Spleen (tissue), 11 donors: ENCODE measurements at regions not wholly inside any gene's neighbourhood (a gene's known extent, or its start where the extent isn't known, plus 50 kb on each side); places are given as distances from the start of the nearest gene placed in this dataset.
A peak's percentile ranks its signal among the peaks of the same experiment; 100 is the strongest.

Source experiments
- DNase-seq: peaks from one replicate; pipeline ENCODE4 v3.0.0-alpha.2; 2020
- H3K27ac ChIP-seq, 8 donors: fragments of 200-600 bp; sonication (generic) in 7 of 8; 1 replicate in 4 of 8; 2 replicates in 4 of 8; pipeline versions ENCODE4 v1.5.0 to v1.8.0; 2016 to 2021; ENCODE audit warnings: inconsistent platforms in 4 of 8, mild to moderate bottlenecking in 4 of 8, moderate library complexity in 1 of 8
- H3K27me3 ChIP-seq, 7 donors: fragments of 200-600 bp; sonication (generic) in 6 of 7; replicated peaks in 1 of 7; 1 replicate in 4 of 7; 2 replicates in 3 of 7; pipeline versions ENCODE4 v1.5.0 to v1.8.0; 2016 to 2021; ENCODE audit warnings: inconsistent platforms in 3 of 7, mild to moderate bottlenecking in 1 of 7
- H3K36me3 ChIP-seq, 6 donors: fragments of 200-600 bp; sonication (generic) in 5 of 6; 1 replicate in 4 of 6; 2 replicates in 2 of 6; pipeline versions ENCODE4 v1.5.0 to v1.8.0; 2016 to 2021; ENCODE audit warnings: inconsistent platforms in 2 of 6
- H3K4me1 ChIP-seq, 6 donors: fragments of 200-600 bp; sonication (generic) in 5 of 6; 1 replicate in 3 of 6; 2 replicates in 3 of 6; pipeline versions ENCODE4 v1.5.0 to v1.8.0; 2016 to 2021; ENCODE audit warnings: inconsistent platforms in 3 of 6
- H3K4me3 ChIP-seq, 8 donors: fragments of 200-600 bp; sonication (generic) in 7 of 8; 1 replicate in 4 of 8; 2 replicates in 4 of 8; pipeline versions ENCODE4 v1.5.0 to v1.8.0; 2016 to 2021; ENCODE audit warnings: inconsistent platforms in 4 of 8, mild to moderate bottlenecking in 4 of 8, moderate library complexity in 2 of 8
- H3K9me3 ChIP-seq, 8 donors: fragments of 200-600 bp; sonication (generic) in 7 of 8; 1 replicate in 4 of 8; 2 replicates in 4 of 8; pipeline versions ENCODE4 v1.5.0 to v1.8.0; 2016 to 2021; ENCODE audit warnings: inconsistent platforms in 4 of 8
- CTCF ChIP-seq, 11 experiments: fragments of 200-600 bp in 7 of 11; fragments of 450-650 bp in 4 of 11; sonication (generic) in 4 of 11; IDR thresholded peaks in 8 of 11; conservative IDR thresholded peaks in 3 of 11; 1 replicate in 7 of 11; 2 replicates in 4 of 11; pipeline versions ENCODE4 v1.4.0 to v1.8.0; 2016 to 2021; ENCODE audit warnings: antibody characterized with exemption in 11 of 11, inconsistent platforms in 4 of 11, mild to moderate bottlenecking in 1 of 11
- POLR2A ChIP-seq, 3 donors: fragments of 450-650 bp; IDR thresholded peaks; one replicate each; pipeline ENCODE4 v1.5.1; 2017; ENCODE audit warnings: antibody characterized with exemption in 3 of 3, mild to moderate bottlenecking in 1 of 3
- POLR2AphosphoS5 ChIP-seq, 3 donors: sonication (generic); formaldehyde crosslinking; IDR thresholded peaks; one replicate each; pipeline ENCODE4 v1.5.1; 2017; ENCODE audit warnings: antibody characterized with exemption in 3 of 3
- WGBS, 5 donors: extraction: QIAGEN DNeasy Blood & Tissue Kit in 3 of 5; methylation state at CpG; one replicate each; pipeline versions ENCODE4 v1.1.5 to v1.1.7; 2013 to 2018; 5-methylcytosine and 5-hydroxymethylcytosine counted together
- intact Hi-C: fragments of 100-400 bp; cut with DNase I; formaldehyde crosslinking; loops from one replicate; pipeline ENCODE4 v1.15.0; 2023; ENCODE audit warnings: low total_unique reads
- donor health status: healthy with polysubstance abuse.
- donor health status: DM: no; HTN: no; CAD: no; lungs with moderate emphysema.
- donor health status: DM: no; HTN: no; CAD: no.
- donor health status: Bipolar disorder and iron deficiency.
- donor health status: healthy.
- donor health status: DM: no; HTN: no; CAD: no.
- donor health status: DM: yes; HTN: yes; CAD: no.

GRCh38 chr4:137125011-137125410 is 407.3 kb downstream of the PCDH18 start:
- Histone ChIP-seq H3K4me3 (peak overlapping the region in 5 of 8 donors; percentile 4 to 51 (median 8)), H3K36me3 (no peaks in the 10 kb centered on the region), H3K4me1 (no peaks in the 10 kb centered on the region), H3K9me3 (no peaks in the 10 kb centered on the region), H3K27me3 (no peaks in the 10 kb centered on the region), H3K27ac (no peak overlapping the region)
- intact Hi-C loops: no loop called here
- TF ChIP-seq POLR2A (IDR thresholded peaks at IDR 0.05) (no peak), CTCF (IDR thresholded peaks at IDR 0.05 in 8 of 11, conservative IDR thresholded peaks at IDR 0.05 in 3 of 11) (no peak), POLR2AphosphoS5 (IDR thresholded peaks at IDR 0.05) (no peak)
- 49 to 71% (median 66%) methylated on average over 3 of the region's 3 CpGs for WGBS, 5 donors
- no peak for DNase-seq

- intact Hi-C loops: no loop called here
- H3K9me3 ChIP-seq: no peaks in the 10 kb centered on the region
- no peak for DNase-seq
- no peaks in the 10 kb centered on the region for H3K36me3 ChIP-seq
- TF ChIP-seq POLR2A (IDR thresholded peaks at IDR 0.05) (no peak), CTCF (IDR thresholded peaks at IDR 0.05 in 8 of 11, conservative IDR thresholded peaks at IDR 0.05 in 3 of 11) (peak in 7 of 11 experiments; percentile 27 to 63 (median 45))
- no peaks in the 10 kb centered on the region for H3K4me1 ChIP-seq
- 37 to 66% (median 55%) methylated on average over 5 of the region's 5 CpGs for WGBS, 5 donors
- peak overlapping the region in 6 of 8 donors; percentile 4 to 51 (median 14) for H3K4me3 ChIP-seq
- no peak overlapping the region for H3K27ac ChIP-seq
- H3K27me3 ChIP-seq: no peaks in the 10 kb centered on the region
Measured at GRCh38 chr4:137124278-137124932, 407.9 kb downstream of the PCDH18 start.

GRCh38 chr4:137122876-137123275 is 409.4 kb downstream of the PCDH18 start:
- TF ChIP-seq POLR2A (IDR thresholded peaks at IDR 0.05): no peak
- no peak overlapping the region for H3K4me3 ChIP-seq
- 77 to 95% (median 92%) methylated on average over 2 of the region's 2 CpGs for WGBS, 5 donors
- H3K27me3 ChIP-seq: no peaks in the 10 kb centered on the region
- no peak overlapping the region for H3K27ac ChIP-seq
- intact Hi-C loops: no loop called here
- no peaks in the 10 kb centered on the region for H3K36me3 ChIP-seq
- no peaks in the 10 kb centered on the region for H3K4me1 ChIP-seq
- H3K9me3 ChIP-seq: no peaks in the 10 kb centered on the region
- no peak for DNase-seq

GRCh38 chr4:137116144-137116543 is 416.1 kb downstream of the PCDH18 start:
- intact Hi-C loops: no loop called here

More at GRCh38 chr4:137116144-137116543, 416.1 kb downstream of the PCDH18 start:
- no peak for TF ChIP-seq POLR2AphosphoS5 (IDR thresholded peaks at IDR 0.05)
- no peak for TF ChIP-seq CTCF (IDR thresholded peaks at IDR 0.05 in 8 of 11, conservative IDR thresholded peaks at IDR 0.05 in 3 of 11)
- H3K27me3 ChIP-seq: no peaks in the 10 kb centered on the region
- no peaks in the 10 kb centered on the region for H3K36me3 ChIP-seq
- H3K4me3 ChIP-seq: no peak overlapping the region
- H3K9me3 ChIP-seq: peaks cover 0 to 2% (median 0%) of the 10 kb centered on the region in 8 donors
- 69 to 85% (median 78%) methylated on average over 3 of the region's 3 CpGs for WGBS, 5 donors
- no peaks in the 10 kb centered on the region for H3K4me1 ChIP-seq
- DNase-seq: no peak
- no peak overlapping the region for H3K27ac ChIP-seq
